IMR-90 (cell line): ENCODE measurements at regions not wholly inside any gene's neighbourhood (a gene's known extent, or its start where the extent isn't known, plus 50 kb on each side); places are given as distances from the start of the nearest gene placed in this dataset.

Experiments
- ATAC-seq: fragments of 200-7000 bp; cut with Tn5 transposase; 2 replicates; pipeline ENCODE4 v1.9.1; 2020; ENCODE audit warnings: low read depth, mild to moderate bottlenecking, moderate library complexity
- BruUV-seq: library from RNA; stranded (reverse); fragments of 400-500 nt; replicated peaks from 2 replicates; lab custom pipeline; 2021; lab: Mats Ljungman, UMichigan
- CTCF ChIA-PET: fragments of 300-600 bp; formaldehyde crosslinking; extraction: SDS; loops from one replicate; lab custom pipeline; 2021; ENCODE audit warnings: antibody characterized with exemption; lab: Yijun Ruan, JAX
- POLR2A ChIA-PET: fragments of 300-600 bp; sonication (Branson Sonifier 250); formaldehyde crosslinking; loops from one replicate; lab custom pipeline; 2022; ENCODE audit warnings: antibody characterized with exemption; ENCODE audit not compliant: unreplicated experiment; lab: Charles Lee
- DNase-seq: peaks from one replicate; pipeline ENCODE4 v3.0.0; 2013
- H2AFZ ChIP-seq: replicated peaks from 2 replicates; pipeline ENCODE3; 2013; ENCODE audit warnings: low read length, mild to moderate bottlenecking; ENCODE audit not compliant: poor library complexity
- H2AK5ac ChIP-seq: 2 replicates; pipeline ENCODE4 v1.6.1; 2013; ENCODE audit warnings: low read depth, low read length, inconsistent platforms
- H2AK9ac ChIP-seq: replicated peaks from 2 replicates; pipeline ENCODE3; 2013; ENCODE audit warnings: mild to moderate bottlenecking, low read depth, low read length, moderate library complexity; ENCODE audit not compliant: poor library complexity
- H2BK120ac ChIP-seq: 2 replicates; pipeline ENCODE4 v1.6.1; 2013; ENCODE audit warnings: low read depth, low read length, inconsistent platforms
- H2BK15ac ChIP-seq: 3 replicates; pipeline ENCODE4 v1.6.1; 2013; ENCODE audit warnings: low read depth, low read length, inconsistent platforms
- H2BK20ac ChIP-seq: 2 replicates; pipeline ENCODE4 v1.6.1; 2013; ENCODE audit warnings: low read depth, mild to moderate bottlenecking, inconsistent platforms, low read length, moderate library complexity
- H2BK5ac ChIP-seq: 2 replicates; pipeline ENCODE4 v1.6.1; 2013; ENCODE audit warnings: mild to moderate bottlenecking, low read depth, low read length, inconsistent platforms; ENCODE audit not compliant: poor library complexity, severe bottlenecking
- H3K14ac ChIP-seq: replicated peaks from 2 replicates; pipeline ENCODE4 v1.6.1; 2013; ENCODE audit warnings: low read depth, low read length, inconsistent platforms
- H3K18ac ChIP-seq: 2 replicates; pipeline ENCODE4 v1.6.1; 2013; ENCODE audit warnings: low read depth, low read length, control low read depth
- H3K23ac ChIP-seq: 2 replicates; pipeline ENCODE4 v1.6.1; 2013; ENCODE audit warnings: low read depth, low read length, inconsistent platforms
- H3K27ac ChIP-seq: 2 replicates; pipeline ENCODE4 v1.5.1; 2013; ENCODE audit warnings: mild to moderate bottlenecking, control low read depth, low read length; ENCODE audit not compliant: insufficient read depth
- H3K27me3 ChIP-seq: 2 replicates; pipeline ENCODE4 v1.6.1; 2013; ENCODE audit warnings: low read length; ENCODE audit not compliant: control insufficient read depth, insufficient read depth
- H3K36me3 ChIP-seq: 2 replicates; pipeline ENCODE4 v1.6.1; 2013; ENCODE audit warnings: low read length, mixed read lengths; ENCODE audit not compliant: control insufficient read depth, insufficient read depth
- H3K4ac ChIP-seq: 2 replicates; pipeline ENCODE4 v1.6.1; 2013; ENCODE audit warnings: low read depth, low read length, inconsistent platforms
- H3K4me1 ChIP-seq: 2 replicates; pipeline ENCODE4 v1.6.1; 2013; ENCODE audit warnings: low read length, mixed read lengths; ENCODE audit not compliant: control insufficient read depth, insufficient read depth
- H3K4me2 ChIP-seq: 2 replicates; pipeline ENCODE4 v1.6.1; 2013; ENCODE audit warnings: low read depth, mild to moderate bottlenecking, control low read depth, low read length, moderate library complexity
- H3K4me3 ChIP-seq: 2 replicates; pipeline ENCODE4 v1.5.1; 2013; ENCODE audit warnings: low read depth, mild to moderate bottlenecking, control low read depth, low read length, moderate library complexity; ENCODE audit not compliant: insufficient read depth
- H3K56ac ChIP-seq: 2 replicates; pipeline ENCODE4 v1.6.1; 2013; ENCODE audit warnings: low read length, inconsistent platforms; ENCODE audit not compliant: insufficient read depth; ENCODE audit errors: extremely low read depth
- H3K79me1 ChIP-seq, 2 experiments: 2 replicates each; pipeline ENCODE4 v1.6.1; 2013; ENCODE audit warnings: low read length in 2 of 2, inconsistent platforms in 1 of 2, low read depth in 1 of 2
- H3K9ac ChIP-seq: 2 replicates; pipeline ENCODE4 v1.6.1; 2013; ENCODE audit warnings: low read depth, low read length, control low read depth
- H3K9me1 ChIP-seq: 2 replicates; pipeline ENCODE4 v1.6.1; 2013; ENCODE audit warnings: low read length, inconsistent platforms; ENCODE audit not compliant: insufficient read depth
- H3K9me3 ChIP-seq: 2 replicates; pipeline ENCODE4 v1.6.1; 2013; ENCODE audit warnings: low read length; ENCODE audit not compliant: control insufficient read depth, insufficient read depth
- H4K20me1 ChIP-seq: 2 replicates; pipeline ENCODE4 v1.6.1; 2013; ENCODE audit warnings: low read length, inconsistent platforms; ENCODE audit not compliant: insufficient read depth
- H4K5ac ChIP-seq: 2 replicates; pipeline ENCODE4 v1.6.1; 2013; ENCODE audit warnings: mild to moderate bottlenecking, low read depth, low read length, control low read depth
- H4K8ac ChIP-seq, 2 experiments: 2 replicates each; pipeline ENCODE4 v1.6.1; 2013; ENCODE audit warnings: low read depth in 2 of 2, low read length in 2 of 2, control low read depth in 1 of 2, inconsistent platforms in 1 of 2
- H4K91ac ChIP-seq: 2 replicates; pipeline ENCODE4 v1.6.1; 2013; ENCODE audit warnings: low read depth, low read length, inconsistent platforms; ENCODE audit not compliant: insufficient read depth
- CEBPB ChIP-seq: IDR thresholded peaks from 2 replicates; pipeline ENCODE4 v1.6.1; 2012; ENCODE audit warnings: low read depth, low read length, improper control_type of control experiment
- RFX5 ChIP-seq: IDR thresholded peaks from 2 replicates; pipeline ENCODE4 v1.8.0; 2012; ENCODE audit warnings: low read depth, mild to moderate bottlenecking, low read length, moderate library complexity
- dilution Hi-C: fragments of 300-500 bp; cut with HindIII; formaldehyde crosslinking; loops from one replicate; pipeline ENCODE4 v1.14.3; 2018; ENCODE audit warnings: low sequenced_read_pairs; ENCODE audit not compliant: unreplicated experiment
- in situ Hi-C: fragments of 300-500 bp; cut with MboI; formaldehyde crosslinking; loops from 3 replicates; pipeline ENCODE4 v1.14.3; 2019; ENCODE audit warnings: low sequenced_read_pairs, inconsistent platforms, mixed read lengths
- intact Hi-C: fragments of 100-400 bp; cut with micrococcal nuclease; formaldehyde crosslinking; loops from 2 replicates; pipeline ENCODE4 v1.10.0; 2022

GRCh38 chr2:145626301-145626700 lies 1106.4 kb upstream of the ZEB2 start:
- Histone ChIP-seq H4K20me1 (no peaks in the 10 kb centered on the region), H2BK20ac (no peak overlapping the region), H3K4me1 (no peaks in the 10 kb centered on the region), H2BK15ac (no peak overlapping the region), H2AK5ac (no peak overlapping the region), H3K18ac (no peak overlapping the region), H3K14ac (no peak overlapping the region), H3K9me3 (no peaks in the 10 kb centered on the region), H2BK120ac (no peak overlapping the region), H2BK5ac (no peak overlapping the region), H4K5ac (no peak overlapping the region), H3K36me3 (no peaks in the 10 kb centered on the region), H2AK9ac (no peak overlapping the region), H3K4me2 (no peak overlapping the region), H2AFZ (no peak overlapping the region), H4K8ac (no peak overlapping the region), H3K4ac (no peak overlapping the region), H3K4me3 (no peak overlapping the region), H3K23ac (no peak overlapping the region), H3K9me1 (no peaks in the 10 kb centered on the region; the same call in 1 of the 2 replicates), H3K56ac (no peak overlapping the region), H3K27ac (no peak overlapping the region), H3K27me3 (no peaks in the 10 kb centered on the region), H3K79me1 (no peaks in the 10 kb centered on the region), H4K91ac (no peak overlapping the region), H3K9ac (no peak overlapping the region)
- intact Hi-C loops (no loop called here), dilution Hi-C loops (no loop called here), in situ Hi-C loops (no loop called here)
- CTCF ChIA-PET = no interaction called here
- DNase-seq = no peak
- POLR2A ChIA-PET = no interaction called here
- TF ChIP-seq RFX5 (no peak), CEBPB (no peak)
- ATAC-seq = no peak
- no TSS peak for BruUV-seq
